NCI-H1436 treated with DMSO at 0.1 percent for 48 hours (cell line): ENCODE measurements at regions not wholly inside any gene's neighbourhood (a gene's known extent, or its start where the extent isn't known, plus 50 kb on each side); places are given as distances from the start of the nearest gene placed in this dataset.

Source experiments
- DNase-seq: peaks from one replicate; lab custom pipeline; 2025; lab: John Stamatoyannopoulos, UW

DNA sequence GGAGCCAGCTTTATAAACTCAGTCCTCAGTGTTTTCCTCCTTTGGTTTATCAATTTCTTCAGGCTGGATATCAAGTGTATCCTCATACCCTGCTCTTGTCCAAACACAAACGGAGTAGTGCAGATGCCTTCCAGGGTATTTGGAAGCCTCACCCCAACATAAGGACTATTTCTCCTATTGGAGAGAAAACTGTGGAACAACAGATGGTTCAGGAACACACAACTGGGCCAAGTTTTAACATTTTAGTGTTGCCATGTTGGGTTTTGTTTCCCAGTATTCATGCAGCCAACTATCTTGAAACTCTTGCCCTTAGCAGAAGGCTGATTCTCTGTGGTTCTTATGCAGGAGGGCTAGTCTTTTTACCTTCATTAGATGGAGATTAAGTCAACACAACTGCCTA, 398.1 kb downstream of the GABRB3 start:
- DNase-seq: no peak

DNA sequence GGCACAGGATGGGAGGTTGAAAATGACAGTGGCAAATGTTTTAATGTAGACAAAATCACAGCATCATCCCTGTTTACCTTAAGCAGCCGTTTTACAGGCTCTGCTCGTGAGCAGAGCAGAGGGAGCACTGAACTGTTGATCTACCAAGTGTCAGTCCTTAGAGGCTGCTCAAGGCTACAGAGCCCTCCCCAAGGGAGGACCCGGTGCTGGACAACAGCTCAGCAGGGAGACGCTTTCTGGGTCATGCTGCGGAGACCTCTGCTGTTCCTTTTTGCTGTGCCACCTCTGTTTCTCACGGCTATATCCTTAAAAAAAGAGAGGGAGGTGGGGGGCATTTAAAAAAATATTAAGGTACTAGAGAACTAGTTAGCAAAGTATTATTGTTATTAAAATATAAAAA, 400.2 kb downstream of the GABRB3 start:
- no peak for DNase-seq

DNA sequence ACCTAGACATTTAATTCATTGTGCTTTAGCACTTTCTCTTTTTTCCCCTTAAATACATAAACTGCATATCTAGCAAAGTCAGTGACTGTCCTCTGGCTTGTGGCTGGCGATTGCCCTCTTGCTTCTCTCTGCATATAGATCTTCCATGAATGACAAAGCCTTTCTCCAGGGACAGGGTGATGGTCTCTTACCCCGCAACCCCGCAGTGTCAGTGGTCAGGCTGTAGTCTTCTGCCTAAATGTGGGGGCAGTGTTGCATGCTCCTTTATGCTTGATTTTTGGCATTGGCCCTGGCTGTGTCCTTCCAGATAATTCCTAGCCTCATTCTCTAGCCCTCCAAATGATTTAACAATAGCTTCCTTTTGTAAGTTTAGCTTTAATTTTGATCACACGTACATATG, 407.8 kb downstream of the GABRB3 start:
- DNase-seq: no peak

DNA sequence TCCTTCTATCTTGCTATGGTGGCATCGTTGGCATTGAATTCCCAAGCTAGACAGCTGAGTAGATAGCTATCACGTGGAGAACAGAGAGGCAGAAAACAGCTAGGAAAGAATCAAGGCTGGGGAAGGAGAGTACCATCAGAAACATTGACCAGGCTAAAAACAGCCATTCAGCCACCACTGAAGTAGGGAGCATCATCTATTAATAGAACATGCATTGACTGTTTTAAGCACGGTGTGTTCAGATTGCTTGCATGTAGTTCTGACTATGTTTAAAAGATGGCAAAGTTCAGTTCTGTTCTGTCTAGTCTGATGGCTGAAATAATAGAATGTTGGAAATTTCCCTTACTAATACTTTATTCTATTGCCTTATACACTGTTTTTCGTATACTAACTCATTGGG, 413.0 kb downstream of the GABRB3 start:
- no peak for DNase-seq

DNA sequence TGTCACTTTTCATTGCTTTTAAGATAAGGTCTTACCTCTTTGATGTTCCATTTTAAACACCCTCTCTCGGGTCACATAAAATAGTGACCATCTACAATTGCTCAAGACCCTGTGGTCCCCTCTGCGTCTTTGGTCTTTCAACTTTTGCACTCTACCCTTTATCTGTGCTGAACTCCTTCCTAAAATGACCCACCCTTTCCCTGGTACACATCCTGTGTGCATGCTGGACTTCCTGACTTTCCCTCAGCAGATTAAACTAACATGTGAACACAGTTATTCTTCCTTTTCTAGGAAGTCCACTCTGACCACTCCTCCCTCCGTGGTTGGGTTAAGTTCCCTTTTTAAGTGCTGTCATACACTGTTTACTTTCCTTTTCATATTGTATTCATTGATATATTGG, 414.2 kb downstream of the GABRB3 start:
- DNase-seq: no peak

DNA sequence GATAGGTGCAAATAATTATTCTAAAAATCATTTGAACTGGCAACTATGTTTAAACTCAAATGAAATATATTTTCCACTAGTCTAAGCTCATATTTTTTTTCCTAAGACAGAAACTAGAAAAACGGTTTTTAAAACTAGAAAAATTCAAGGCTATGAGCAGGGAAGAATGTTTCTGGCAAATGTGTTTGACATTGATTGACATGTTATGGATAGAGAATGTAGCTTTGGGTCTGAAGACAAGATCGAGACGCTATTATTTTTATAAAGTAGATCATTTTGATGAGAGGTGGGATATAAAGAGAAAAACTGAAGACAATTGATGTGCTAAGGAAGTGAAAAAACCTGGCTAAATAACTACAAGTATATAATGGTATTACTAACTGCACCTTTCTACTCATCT, 415.2 kb downstream of the GABRB3 start:
- DNase-seq: no peak

DNA sequence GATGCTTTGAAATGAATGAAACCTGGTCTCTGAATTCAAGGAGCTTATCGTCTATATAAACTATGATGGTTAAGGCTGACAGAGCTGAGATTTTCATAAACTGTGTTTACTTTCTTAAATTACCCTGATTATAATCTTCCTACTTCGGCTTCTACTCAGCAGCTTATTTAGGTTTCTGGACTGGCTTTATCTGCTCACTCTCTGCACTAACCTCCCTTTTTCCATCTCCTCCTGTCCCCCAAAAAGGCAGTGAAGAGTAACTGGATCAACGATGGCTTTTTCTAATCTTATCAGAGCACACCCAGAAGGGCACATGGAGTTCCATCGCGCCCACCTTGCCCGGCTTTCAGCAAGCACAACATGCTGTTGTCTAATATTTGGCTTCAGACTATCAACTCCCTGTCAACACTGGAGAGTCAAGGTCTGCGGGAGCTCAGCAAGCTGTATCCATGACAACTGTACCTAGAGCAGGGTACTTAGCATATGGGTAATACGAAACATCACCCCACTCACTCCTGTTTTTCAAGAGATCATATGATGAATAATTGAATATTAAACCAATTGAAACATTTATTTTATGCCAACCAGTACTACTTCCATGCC, 417.3 kb downstream of the GABRB3 start:
- DNase-seq: no peak

DNA sequence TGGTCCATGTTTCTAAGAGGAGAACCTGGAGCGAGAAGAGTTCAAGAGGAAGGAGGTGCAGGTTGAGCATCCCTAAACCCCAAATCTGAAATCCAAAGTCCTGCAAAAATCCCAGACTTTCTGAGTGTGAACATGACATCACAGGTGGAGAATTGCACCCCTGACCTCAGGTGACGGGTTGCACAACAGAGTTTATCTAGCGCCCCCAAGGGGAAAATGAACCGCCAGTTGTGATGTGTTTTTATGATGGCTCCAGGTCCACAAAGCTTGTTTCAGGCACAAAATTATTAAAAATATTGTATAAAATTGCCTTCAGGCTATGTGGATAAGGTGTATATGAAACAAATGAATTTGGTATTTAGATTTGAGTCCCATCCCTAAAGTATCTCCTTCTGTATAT, 420.0 kb downstream of the GABRB3 start:
- no peak for DNase-seq

DNA sequence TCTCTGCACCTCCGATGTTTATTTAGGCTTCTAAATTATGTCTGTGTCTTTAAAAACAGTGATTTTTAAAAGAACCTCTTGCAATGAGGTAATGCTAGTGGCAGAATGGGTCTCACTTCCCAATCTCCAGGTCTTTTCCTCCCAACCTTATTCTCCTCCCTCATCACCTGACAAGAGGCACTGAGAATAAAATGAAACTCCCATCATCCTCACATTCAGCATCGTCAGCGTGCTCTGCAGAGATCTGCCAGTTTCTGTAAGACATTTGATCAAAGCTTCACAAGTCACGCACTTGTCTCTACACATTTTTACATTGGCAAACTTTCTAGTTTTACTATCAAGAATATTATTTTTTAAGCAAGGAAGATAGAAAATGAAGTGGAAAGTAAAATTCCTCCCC, 420.5 kb downstream of the GABRB3 start:
- no peak for DNase-seq

DNA sequence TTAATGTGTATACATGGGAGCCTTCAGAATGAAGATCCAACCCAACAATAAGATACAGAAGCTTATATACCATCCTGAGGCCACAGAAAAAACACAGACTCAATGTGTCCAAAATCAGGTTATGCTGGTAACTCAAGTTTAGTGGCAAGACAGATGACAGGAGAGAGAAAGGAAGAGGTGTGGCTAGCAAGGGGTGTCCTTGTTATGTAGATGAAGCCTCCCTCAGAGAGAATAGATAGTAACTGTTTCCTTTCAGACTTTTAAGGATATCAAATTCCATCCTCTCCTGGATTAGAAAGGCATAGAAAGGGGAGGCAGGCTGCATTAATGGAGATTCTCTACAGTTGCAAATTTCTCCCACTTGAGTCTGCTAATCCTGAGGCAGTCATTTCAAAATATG, 447.4 kb downstream of the GABRB3 start:
- no peak for DNase-seq

DNA sequence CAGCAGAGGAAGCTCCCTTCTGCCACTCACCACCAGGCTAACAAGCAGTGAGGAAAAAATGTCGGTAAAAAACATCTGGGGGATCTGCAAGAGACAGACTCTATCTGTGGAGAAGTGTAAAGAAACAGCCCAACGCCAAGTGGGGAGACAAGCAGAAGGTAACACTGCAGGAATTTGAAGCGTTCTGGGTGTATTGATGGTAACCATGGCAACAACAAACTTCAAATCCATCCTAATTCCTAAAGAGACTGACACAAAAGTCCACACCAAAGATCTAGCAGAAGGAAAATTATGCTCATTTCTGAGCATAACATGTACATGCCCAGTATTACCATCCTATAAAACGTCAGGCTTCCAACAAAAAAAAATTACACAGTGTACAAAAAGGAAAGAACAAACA, 449.3 kb downstream of the GABRB3 start:
- DNase-seq: no peak

DNA sequence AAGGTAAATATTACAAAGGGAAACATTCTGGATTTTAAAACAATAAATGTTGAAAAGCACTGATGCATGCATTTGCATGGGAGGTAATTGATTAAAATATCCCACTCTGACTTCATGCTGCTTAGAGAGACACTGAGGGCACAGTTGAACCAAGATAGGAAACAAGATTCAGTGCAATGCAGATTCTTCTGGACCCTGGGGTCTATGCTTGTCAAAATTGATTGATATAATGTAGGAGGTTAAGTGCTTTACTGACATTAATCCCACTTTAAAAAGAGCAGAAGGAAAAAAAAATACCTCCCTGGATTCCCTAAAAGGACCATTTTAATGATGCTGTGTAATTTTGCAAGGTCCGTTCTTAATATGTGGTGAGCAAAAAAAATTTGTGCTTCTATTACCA, 454.2 kb downstream of the GABRB3 start:
- DNase-seq: no peak

DNA sequence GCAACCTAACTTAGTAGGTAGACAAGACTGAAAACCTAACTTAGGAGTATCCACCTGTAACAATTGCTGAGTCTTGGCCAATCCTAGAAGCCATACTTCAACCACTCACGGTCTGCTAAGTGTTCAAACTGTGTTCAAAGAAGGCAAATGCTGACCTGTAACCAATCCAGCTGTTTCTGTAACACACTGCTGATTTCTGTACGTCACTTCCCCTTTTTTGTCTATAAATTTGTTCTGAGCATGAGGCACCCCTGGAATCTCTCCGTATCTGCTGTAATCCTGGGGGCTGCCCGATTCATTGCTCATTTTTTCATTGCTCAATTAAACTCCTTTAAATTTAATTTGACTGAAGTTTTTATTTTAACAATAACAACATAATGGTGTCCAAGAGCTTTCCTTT, 451.4 kb upstream of the ATP10A start:
- DNase-seq: no peak

DNA sequence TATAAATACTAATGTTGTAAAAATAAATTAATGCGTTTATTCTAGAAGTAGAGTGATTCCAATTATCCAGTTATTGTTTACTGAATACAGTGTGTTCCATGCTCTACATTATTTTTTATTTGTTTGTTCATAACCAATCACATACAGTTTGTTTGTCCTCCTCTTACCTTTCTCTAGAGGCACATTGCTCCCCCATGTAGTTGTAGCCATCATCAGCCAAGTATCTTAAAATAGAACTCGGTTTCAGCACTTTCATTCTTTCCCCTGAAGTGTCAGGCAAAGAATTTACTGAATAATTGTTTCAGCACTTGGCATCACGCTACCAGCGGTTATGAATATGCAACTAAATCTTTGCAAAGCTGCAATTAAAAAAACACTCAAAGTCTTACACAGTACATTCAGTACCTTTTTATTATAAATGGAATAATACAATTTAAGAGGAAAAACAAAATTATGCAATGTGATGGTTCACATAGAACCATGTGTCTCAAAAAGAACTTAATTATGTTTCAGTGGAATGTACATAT, 448.6 kb upstream of the ATP10A start:
- no peak for DNase-seq

DNA sequence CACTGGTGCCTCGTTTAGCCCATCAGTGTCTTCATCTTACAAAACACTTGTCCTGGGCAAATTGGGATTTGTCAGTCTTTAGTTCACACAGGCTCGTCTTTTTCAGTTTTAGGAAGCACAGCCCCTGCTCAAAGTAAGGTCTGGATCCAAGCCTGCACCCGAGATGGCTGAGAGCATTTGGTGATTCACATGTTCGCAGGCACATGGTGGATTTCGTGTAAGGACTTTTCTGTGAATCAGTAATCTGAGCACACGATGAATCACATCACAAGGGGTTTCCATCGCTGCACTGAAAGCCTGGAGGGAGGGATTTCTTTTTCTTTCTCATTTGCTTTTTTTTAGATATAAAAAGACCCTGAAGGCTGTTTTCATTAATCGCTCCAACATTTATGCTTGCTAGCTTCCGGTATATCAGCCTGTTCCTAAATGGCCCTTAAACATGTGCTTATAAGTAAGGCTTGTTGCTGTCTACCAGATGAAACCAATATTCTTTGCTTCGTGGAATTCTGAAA, 435.6 kb upstream of the ATP10A start:
- no peak for DNase-seq

DNA sequence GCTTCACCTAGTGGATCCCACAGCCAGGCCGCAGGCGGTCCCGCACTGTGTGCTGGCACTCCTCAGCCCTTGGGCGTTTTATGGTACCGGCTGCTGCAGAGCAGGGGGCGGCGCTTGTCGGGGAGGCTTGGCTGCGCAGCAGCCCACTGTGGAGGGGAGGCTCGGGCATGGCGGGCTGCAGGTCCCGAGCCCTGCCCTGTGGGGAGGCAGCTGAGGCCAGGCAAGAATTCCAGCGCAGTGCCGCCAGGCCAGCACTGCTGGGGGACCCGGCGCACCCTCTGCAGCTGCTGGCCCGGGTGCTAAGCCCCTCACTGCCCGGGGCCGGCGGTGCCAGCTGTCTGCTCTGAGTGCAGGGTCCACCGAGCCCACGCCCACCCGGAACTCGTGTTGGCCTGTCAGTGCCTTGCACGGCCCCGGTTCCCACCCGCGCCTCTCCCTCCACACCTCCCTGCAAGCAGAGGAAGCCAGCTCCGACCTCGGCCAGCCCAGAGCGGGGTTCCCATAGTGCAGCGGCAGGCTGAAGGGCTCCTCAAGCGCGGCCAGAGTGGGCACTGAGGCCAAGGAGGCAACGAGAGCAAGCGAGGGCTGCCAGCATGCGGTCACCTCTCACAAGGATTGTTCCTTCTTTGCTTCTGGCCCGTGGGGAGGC, 435.0 kb upstream of the ATP10A start:
- DNase-seq: no peak

DNA sequence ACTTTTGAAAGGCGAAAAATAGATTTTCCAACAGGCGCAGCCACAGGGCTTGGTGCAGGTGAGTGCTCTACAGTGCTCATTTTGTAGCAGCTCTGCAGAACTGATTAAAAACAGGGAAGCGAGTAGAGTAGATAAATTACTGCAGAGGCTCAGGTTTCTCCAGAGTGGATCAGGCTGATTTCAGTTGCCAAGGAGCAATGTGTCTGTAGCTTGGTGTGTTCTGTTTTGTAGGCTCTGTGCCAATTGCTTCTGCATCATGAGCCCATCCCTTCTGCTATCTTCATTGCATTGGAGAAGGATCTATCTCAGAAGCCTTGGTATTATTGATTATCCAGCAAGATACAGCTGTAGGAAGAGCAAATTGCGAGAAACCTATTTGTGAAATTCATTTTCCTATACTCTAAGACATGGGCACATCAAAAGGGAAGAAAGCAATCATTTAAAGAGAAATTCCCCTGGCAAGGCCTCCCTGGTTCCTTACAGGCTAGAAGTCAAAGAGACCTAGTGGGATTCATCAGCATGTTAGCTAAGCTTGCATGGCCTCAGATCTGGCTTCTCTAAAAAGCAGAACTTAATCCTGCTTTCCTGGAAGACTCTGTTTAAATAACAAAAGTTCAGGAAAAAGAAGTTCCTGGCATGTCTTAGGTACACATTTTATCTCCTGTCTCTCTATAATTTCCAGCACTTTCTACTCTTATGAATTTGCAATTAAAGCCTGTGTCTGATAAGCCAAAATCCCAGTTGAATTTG, 432.4 kb upstream of the ATP10A start:
- DNase-seq: no peak

DNA sequence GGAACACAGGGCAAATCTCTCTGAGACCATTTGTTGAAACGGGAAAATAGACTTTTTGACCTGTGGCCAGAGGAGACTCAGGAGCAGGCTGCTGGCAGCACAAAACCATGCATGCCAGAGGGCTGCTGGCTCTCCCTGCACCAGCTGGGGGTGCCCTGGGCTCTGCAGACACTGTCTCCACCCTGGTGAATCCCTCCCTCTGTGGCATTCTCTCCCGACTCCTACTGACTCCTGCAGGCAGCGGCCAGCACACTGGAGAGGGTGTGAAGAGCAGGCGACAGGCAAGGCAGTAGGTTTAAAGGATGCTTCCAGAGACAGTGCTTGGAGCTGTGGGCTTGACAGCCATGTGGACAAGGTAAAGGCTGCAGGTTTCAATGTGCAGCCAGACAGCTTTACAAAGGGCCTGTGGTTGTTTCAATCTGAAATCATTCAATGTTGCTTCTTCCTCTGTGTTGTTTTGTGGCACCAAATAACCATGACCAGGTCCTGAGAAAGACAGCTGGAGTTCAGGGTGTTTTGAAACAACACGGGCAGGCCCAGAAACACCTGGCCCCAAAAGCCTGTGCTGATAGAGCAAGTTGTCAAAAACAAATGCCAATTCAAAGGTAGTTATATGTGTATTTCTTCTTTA, 431.0 kb upstream of the ATP10A start:
- DNase-seq: no peak

DNA sequence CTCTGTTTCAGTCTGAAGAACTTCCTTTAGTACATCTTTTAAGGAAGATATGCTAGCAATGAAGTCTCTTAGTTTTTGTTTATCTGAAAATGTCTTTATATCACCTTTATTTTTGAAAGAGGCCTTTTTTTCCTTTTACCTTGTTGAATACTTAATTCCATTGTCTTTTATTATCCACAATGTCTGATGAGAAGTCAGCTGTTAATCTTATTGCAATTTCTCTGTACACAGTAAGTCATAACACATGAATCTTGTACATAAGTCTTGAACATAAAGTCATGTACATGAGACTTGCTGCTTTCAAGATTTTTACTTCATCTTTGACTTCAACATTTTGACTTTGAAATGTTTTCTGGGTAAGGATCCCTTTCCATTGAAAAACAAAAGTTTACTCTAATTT, 424.3 kb upstream of the ATP10A start:
- DNase-seq: no peak

DNA sequence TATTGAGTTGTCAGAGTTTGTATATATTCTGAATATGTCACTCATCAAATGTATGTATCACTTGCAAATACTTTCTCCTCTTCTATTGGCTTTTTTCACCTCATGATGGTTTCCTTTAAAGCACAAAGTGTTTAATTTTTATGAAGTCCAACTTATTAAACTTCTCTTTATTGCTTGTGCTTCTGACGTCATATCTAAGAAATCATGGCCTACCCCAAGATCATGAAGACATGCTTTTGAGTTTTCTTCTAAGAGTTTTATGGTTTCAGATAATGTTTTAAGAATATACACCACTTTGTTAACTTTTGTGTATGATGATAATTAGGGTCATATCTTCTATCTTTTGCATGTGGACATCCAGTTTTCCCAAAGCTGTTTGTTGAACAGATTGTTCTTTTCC, 417.2 kb upstream of the ATP10A start:
- no peak for DNase-seq

DNA sequence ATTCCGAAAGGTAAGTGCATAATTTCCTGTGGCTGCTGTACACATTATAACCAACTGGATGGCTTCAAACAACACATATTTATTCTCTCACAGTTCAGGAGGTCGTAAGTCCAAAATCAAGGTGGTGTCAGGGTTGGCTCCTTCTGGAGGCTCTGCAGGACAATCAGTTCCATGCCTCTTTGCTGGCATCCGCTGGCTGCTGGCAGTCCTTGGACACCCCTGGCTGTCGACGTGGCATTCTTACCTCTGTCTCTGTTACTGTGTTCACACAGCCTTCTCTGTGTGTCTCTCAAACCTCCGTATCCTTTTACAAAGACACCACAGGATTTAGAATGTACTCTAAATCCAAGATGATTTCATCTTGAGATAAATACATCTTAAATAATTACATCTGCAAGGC, 398.8 kb upstream of the ATP10A start:
- DNase-seq: no peak

DNA sequence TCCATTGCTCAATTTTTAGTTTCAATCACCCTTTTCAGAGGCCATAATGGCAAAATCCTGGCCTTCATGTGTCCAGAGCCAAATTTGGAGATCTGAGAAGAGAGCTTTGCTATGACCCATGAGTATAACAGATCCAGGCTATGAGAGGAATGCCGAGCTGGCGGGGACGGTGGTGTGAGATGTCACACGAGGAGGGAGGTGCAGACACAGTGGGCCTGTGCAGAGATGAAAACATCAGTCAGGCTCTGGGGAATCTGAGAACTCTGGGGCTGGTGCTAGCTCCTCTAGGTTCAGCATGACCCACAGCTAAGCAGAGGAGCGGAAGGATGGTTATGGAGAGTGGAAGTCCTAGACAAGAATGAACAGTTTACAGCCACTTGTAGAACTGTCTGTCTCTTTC, 398.3 kb upstream of the ATP10A start:
- no peak for DNase-seq
